ENCODE measurements at regions not wholly inside any gene's neighbourhood (a gene's known extent, or its start where the extent isn't known, plus 50 kb on each side); places are given as distances from the start of the nearest gene placed in this dataset.

DNA sequence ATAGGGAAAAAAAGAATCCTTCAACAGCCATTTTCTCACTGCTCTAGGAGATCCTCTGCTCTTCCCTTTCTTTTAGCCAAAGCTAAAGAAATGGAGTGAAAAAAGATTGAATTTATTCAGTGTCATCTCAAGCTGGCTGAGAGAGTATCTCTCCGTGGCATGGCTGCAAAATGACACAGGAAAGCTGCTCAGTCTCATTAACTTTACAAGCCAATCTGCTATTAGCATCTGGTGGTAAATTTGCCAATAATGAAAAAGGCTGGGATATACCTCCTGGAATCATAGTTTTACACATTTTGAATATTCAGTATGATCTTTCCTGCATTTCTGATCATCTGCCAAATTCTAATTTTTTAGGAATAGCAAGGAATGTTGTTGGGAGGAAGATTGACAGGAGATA is 176.8 kb upstream of the CHRM3 start:
- no peak overlapping the region for H3K27ac Mint-ChIP-seq
- H3K36me3 Mint-ChIP-seq = no peaks in the 10 kb centered on the region
- no peak overlapping the region for H3K4me3 Mint-ChIP-seq
- DNase-seq (ENCODE audit: low spot score in 2 of 2) (no peak), ATAC-seq (no peak)
- peaks cover 9% of the 10 kb centered on the region for H3K9me3 Mint-ChIP-seq
- no peaks in the 10 kb centered on the region for H3K4me1 Mint-ChIP-seq

DNA sequence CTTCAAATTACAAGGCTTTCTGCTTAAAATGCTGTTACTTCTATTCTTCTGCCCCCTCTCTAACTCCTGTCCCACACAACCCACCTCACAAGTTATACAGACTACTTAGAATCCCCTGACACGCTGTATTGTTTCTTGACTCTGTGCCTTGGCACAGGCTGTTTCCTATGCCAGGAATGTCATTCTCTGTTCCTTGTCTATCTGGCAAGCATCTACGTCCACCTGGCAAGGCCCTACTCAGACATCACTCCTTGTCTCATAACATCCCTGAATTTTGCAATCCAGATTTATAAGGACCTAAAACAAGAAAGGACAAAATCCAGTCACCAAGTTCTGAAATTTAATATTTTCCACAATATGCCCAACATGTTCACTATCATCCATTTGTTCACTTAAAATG is 182.0 kb upstream of the CHRM3 start:
- ATAC-seq (no peak), DNase-seq (ENCODE audit: low spot score in 2 of 2) (no peak)
- Mint-ChIP-seq H3K36me3 (no peaks in the 10 kb centered on the region), H3K4me1 (no peaks in the 10 kb centered on the region), H3K4me3 (no peak overlapping the region), H3K9me3 (peaks cover 12% of the 10 kb centered on the region), H3K27ac (no peak overlapping the region)

DNA sequence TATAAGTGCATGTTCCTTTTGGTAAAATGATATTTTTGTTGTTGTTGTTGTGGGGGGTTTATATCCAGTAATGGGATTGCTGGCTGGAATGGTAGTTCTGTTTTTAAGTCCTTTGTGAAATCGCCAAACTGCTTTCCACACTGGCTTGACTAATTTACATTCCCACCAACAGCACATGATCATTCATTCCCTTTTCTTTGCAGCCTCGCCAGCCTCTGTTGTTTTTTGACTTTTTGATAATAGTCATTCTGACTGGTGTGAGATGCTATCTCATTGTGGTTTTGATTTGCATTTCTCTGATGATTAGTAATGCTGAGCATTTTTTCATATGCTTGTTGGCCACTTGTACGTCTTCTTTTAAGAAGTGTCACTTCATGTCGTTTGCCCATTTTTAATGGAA is 188.5 kb upstream of the CHRM3 start:
- Mint-ChIP-seq H3K27ac (no peak overlapping the region), H3K4me3 (no peak overlapping the region), H3K4me1 (no peaks in the 10 kb centered on the region), H3K36me3 (no peaks in the 10 kb centered on the region), H3K9me3 (peaks cover 3% of the 10 kb centered on the region)
- DNase-seq (ENCODE audit: low spot score in 2 of 2) = no peak
- no peak for ATAC-seq

DNA sequence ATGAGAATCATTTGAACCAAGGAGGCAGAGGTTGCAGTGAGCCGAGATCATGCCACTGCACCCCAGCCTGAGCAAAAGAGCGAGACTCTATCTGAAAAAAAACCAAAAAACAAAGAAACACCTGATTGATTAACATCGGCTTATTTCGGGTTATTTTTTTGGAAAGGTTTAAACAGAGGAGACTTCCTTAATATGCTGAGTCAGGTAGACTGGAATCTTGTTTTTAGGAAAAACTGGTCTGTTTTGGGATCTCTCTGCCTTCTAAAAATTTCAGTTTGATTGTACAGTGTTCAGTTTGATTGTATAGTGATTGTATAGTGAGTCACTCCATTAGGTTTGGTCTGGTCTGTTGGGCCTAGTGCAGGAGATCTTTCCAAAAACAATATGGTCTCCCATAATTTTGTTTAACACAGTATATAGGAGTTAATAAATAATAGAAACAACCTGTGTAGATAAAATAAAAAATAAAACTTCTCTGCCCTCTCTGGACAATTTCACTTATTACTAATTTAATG is 196.3 kb upstream of the CHRM3 start:
- no peak overlapping the region for H3K4me3 Mint-ChIP-seq
- ATAC-seq (no peak), DNase-seq (ENCODE audit: low spot score in 2 of 2) (no peak)
- no peaks in the 10 kb centered on the region for H3K4me1 Mint-ChIP-seq
- H3K9me3 Mint-ChIP-seq = peaks cover 8% of the 10 kb centered on the region
- no peak overlapping the region for H3K27ac Mint-ChIP-seq
- H3K36me3 Mint-ChIP-seq = no peaks in the 10 kb centered on the region

DNA sequence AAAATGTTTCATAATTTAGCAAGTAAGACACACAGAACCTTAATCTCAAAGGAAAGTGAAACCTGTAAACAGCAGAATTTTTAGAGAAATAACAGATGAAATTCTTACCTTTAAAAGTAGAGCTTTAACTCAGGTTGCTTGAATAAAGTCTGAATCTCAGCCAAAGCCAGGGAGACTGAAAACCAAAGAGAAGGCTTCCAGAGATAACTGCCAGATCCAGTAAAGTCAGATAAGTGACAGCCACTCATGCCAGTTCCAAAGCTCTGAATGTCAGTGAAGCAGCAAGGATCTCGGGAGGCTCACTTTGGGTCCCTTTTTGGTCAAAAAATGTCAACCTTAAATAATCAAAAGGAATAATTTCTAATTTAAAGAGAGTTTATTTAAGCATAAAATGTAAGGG is 199.9 kb upstream of the CHRM3 start:
- Mint-ChIP-seq H3K4me3 (no peak overlapping the region), H3K27ac (no peak overlapping the region), H3K9me3 (peaks cover 8% of the 10 kb centered on the region), H3K4me1 (no peaks in the 10 kb centered on the region), H3K36me3 (no peaks in the 10 kb centered on the region)
- no peak for DNase-seq (ENCODE audit: low spot score in 2 of 2)
- no peak for ATAC-seq

DNA sequence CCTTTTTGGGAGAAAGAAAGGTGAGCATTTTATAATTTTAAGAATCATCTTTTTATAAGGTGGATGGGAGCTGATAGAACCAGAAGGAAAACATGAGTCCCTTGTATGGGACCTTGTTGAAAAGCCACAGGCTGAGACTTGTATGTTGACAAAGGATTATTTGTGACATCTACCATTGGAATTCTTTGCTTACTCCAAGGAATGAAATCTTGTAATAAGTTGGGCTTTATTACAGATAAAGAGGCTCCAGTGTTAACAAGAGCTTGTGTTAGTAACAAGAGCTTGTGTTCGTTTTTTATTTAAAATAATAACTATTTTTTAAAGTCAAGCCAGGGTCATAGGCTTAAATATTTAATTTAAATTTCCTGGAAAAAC is 201.1 kb upstream of the CHRM3 start:
- ATAC-seq (no peak), DNase-seq (ENCODE audit: low spot score in 2 of 2) (no peak)
- Mint-ChIP-seq H3K36me3 (no peaks in the 10 kb centered on the region), H3K27ac (no peak overlapping the region), H3K4me3 (no peak overlapping the region), H3K9me3 (peaks cover 12% of the 10 kb centered on the region), H3K4me1 (no peaks in the 10 kb centered on the region)

DNA sequence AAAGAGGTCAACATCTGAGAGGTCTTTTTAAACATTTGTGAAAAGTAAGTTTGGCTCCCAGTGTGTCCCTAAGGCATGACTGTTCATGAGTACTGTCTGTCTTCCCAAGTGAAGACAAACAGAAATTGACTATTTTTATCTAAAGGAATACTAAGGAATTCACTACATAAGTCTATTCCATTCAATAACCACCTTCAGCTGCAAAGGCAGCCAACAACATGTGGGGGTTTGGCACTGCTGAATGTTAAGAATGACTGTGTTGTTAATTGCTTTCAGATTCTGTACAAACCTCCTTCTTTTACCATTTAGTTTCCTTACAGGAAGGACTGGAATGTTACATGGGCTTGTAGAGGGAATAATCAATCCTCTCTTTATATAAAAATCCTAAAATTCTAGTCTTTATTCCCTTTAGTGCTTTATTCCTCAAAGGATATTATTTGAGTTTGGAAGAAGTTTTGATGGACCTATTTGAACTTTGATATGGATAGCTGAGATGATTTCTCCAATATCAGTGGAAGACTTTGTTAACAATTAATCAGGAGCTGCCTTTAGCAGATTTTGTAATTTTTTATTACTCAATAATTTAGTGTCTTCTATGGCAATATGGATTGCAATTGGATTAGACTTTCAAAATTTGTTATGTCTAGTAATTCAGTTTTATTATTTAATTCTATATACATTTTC is 201.7 kb upstream of the CHRM3 start:
- H3K36me3 Mint-ChIP-seq = no peaks in the 10 kb centered on the region
- peaks cover 12% of the 10 kb centered on the region for H3K9me3 Mint-ChIP-seq
- H3K27ac Mint-ChIP-seq = no peak overlapping the region
- no peak for DNase-seq (ENCODE audit: low spot score in 2 of 2)
- ATAC-seq = no peak
- H3K4me3 Mint-ChIP-seq = no peak overlapping the region
- H3K4me1 Mint-ChIP-seq = no peaks in the 10 kb centered on the region

DNA sequence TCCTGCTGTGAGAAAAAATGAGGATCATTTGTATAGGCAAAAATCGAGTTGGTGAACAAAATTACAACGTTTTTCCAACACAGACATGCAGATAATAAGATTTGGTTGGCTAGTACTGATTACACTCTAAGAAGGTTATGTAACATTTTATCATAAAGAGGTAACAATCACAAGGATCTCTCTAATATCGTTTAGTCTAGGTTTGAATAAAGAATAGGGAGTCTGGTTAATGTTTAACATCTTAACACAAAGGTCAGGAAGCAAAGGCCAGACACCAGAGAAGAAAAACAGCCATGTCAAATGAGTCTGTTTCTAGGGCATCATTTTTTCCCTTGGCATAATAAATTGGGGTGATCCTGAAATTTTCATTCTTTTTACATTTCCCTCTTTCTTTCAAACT is 207.4 kb upstream of the CHRM3 start:
- no peak overlapping the region for H3K27ac Mint-ChIP-seq
- H3K9me3 Mint-ChIP-seq = peaks cover 4% of the 10 kb centered on the region
- H3K36me3 Mint-ChIP-seq = no peaks in the 10 kb centered on the region
- no peak overlapping the region for H3K4me3 Mint-ChIP-seq
- DNase-seq (ENCODE audit: low spot score in 2 of 2) (no peak), ATAC-seq (no peak)
- no peaks in the 10 kb centered on the region for H3K4me1 Mint-ChIP-seq

DNA sequence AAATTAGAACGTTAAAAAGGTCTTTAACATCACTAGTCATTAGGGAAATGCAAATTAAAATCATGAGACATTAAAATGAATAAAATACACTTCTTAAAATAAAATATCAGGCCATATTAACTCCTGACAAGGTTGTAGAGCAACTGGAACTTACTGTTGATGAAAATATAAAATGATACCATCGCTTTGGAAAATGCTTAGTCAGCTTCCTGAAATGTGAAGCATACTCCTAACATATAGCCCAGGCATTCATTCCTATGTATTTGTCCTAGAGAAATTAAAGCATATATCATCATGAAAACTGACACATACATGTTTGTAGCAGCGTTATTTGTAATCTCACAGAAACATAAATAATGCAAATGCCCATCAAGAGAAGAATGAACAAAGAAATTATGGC is 211.5 kb upstream of the CHRM3 start:
- Mint-ChIP-seq H3K36me3 (no peaks in the 10 kb centered on the region), H3K4me1 (no peaks in the 10 kb centered on the region), H3K4me3 (no peak overlapping the region), H3K27ac (no peak overlapping the region), H3K9me3 (peaks cover 3% of the 10 kb centered on the region)
- no peak for ATAC-seq
- no peak for DNase-seq (ENCODE audit: low spot score in 2 of 2)

DNA sequence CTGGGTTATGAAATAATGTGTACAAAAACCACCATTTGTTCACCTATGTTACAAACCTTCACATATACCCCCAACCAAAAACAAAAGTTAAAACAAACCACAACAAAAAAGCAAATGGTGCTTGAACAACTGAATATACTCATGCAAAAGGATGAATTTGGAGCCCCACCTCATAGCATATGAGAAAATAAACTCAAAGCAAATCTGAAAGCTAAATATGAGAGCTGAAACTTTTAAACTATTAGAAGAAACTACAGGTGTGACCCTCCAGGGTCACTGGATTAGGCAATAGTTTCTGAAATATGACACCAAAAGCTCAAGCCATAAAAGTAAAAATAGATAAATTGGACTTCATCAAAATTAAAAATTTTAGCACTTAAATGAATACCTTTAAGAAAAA is 215.5 kb upstream of the CHRM3 start:
- DNase-seq (ENCODE audit: low spot score in 2 of 2) (no peak), ATAC-seq (no peak)
- Mint-ChIP-seq H3K36me3 (no peaks in the 10 kb centered on the region), H3K4me1 (no peaks in the 10 kb centered on the region), H3K4me3 (no peak overlapping the region), H3K9me3 (peaks cover 3% of the 10 kb centered on the region), H3K27ac (no peak overlapping the region)

DNA sequence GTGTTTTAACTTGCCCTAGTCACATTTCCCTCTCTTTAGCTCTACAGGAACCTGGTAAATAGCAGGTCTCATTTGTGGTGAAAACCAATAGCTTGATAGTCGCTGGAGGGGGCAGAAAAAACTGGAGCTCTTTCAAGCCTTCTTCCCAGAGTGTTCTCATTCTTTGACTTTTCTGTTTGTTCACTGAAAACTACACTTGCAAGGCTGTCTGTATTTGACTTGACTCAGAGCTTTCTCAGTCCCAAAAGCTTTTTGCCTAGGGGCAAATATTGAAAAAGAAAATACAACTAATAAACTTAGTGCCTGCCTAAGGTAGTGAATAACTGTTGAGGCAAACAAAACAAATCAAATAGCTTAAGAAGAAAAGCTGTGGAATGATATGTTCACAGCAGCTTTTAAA is 217.1 kb upstream of the CHRM3 start:
- DNase-seq (ENCODE audit: low spot score in 2 of 2) = no peak
- no peaks in the 10 kb centered on the region for H3K4me1 Mint-ChIP-seq
- no peaks in the 10 kb centered on the region for H3K36me3 Mint-ChIP-seq
- no peak overlapping the region for H3K4me3 Mint-ChIP-seq
- no peak for ATAC-seq
- H3K27ac Mint-ChIP-seq = no peak overlapping the region
- H3K9me3 Mint-ChIP-seq = peaks cover 3% of the 10 kb centered on the region

DNA sequence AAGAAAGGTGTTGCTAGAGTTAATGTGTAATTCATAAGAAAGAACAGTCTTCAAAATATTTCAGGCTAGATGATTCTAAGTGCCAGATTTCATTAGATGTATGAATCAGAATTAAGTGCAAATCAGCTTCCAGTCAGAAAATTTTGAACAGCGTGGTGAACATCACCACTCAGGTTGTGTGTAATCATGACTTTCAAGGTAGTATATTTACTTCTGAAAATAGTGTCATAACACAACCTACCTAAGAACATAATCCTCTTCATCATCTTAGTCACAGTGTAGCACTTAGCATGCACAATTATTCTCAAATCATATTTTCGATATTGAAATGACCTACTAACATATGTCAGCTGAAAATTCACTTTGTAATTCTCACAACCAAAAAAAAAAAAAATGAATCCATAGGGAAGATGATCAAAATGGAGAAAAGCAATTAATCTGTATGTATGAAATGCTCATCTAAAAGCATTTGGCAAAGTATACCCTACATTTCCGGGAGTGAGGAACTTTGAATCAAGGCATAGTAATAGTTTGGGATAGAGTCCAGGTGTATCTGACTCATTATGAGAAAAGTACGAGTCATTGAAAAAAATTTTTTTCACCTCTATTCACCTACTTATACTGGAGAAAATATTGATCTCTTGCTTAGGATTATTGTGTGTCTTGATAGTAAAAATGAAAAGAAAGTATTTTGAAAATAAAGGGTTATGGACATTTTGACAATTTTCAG is 221.8 kb upstream of the CHRM3 start:
- DNase-seq (ENCODE audit: low spot score in 2 of 2) = no peak
- Mint-ChIP-seq H3K9me3 (no peaks in the 10 kb centered on the region), H3K4me1 (no peaks in the 10 kb centered on the region), H3K36me3 (no peaks in the 10 kb centered on the region), H3K4me3 (no peak overlapping the region), H3K27ac (no peak overlapping the region)
- no peak for ATAC-seq

DNA sequence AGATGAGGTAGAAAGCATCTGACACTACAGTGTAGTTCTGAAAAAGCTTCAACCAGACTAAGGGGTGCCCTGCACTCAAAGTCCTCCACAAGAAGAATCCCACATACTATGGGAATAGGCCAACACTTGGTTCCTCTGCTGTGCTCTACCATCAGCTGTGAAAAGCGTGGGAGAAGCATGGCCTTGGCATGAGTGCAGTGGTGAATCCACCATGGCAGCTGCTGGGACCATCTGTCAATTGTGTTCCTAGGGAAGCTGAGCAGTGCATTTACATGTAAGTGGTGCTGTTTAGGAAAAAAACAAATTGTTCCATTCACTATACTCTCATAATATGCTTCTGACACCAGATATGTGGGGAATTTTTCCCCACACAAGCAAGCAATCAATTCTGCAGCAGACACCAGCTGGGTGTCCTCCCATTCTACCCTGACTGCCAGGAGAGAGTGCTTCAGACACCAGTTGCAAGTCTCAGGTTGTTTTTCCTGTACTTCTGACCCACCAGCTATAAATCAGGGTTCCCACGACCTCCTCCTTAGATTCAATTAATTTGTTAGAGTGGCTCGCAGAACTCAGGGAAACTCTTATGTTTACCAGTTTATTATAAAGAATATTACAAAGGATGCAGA is 230.8 kb upstream of the CHRM3 start:
- ATAC-seq (no peak), DNase-seq (ENCODE audit: low spot score in 2 of 2) (no peak)
- H3K9me3 Mint-ChIP-seq = peaks cover 4% of the 10 kb centered on the region
- no peaks in the 10 kb centered on the region for H3K36me3 Mint-ChIP-seq
- H3K4me3 Mint-ChIP-seq = no peak overlapping the region
- no peak overlapping the region for H3K27ac Mint-ChIP-seq
- H3K4me1 Mint-ChIP-seq = no peaks in the 10 kb centered on the region

DNA sequence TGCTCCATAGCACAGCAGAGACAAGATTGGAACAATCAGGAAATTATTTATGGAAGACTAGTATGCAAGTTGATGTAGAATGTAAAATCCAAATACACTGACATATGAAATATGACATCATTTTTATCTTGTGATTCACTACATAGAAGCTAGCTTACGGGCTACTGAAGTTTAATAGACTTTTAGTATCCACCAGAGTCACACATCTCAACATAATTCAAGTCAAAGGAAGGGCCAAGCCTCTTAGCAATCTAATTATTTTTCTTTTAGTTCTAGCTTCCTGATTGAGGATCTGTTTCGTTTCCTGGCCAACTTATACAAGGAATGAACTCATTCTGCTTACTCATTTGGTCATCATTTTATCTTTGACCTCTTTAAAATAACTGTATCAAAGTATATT is 234.4 kb upstream of the CHRM3 start:
- Mint-ChIP-seq H3K4me1 (no peaks in the 10 kb centered on the region), H3K9me3 (peaks cover 4% of the 10 kb centered on the region), H3K4me3 (no peak overlapping the region), H3K36me3 (no peaks in the 10 kb centered on the region), H3K27ac (no peak overlapping the region)
- ATAC-seq (no peak), DNase-seq (ENCODE audit: low spot score in 2 of 2) (no peak)

DNA sequence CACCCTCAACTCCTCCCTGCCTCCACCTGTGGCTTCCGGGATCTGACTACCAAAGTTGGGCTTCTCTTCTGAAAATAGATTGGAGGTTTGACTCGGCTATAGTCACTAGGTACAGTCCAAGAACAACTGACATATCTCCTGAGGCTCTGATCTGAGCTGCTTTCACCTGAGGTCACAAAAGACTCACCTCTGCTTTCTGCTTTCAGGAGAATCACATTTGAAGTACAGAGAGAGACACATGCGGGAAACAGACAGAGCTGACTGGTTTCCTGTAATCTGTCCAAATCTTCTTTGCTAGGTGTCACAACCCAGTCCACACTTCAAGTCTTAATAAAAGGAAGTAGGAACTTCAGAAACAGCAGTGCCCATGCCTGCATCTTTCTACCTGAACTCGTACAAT is 245.4 kb upstream of the CHRM3 start:
- Mint-ChIP-seq H3K27ac (no peak overlapping the region), H3K4me3 (no peak overlapping the region), H3K4me1 (no peaks in the 10 kb centered on the region), H3K36me3 (no peaks in the 10 kb centered on the region), H3K9me3 (peaks cover 8% of the 10 kb centered on the region)
- no peak for ATAC-seq
- no peak for DNase-seq (ENCODE audit: low spot score in 2 of 2)

DNA sequence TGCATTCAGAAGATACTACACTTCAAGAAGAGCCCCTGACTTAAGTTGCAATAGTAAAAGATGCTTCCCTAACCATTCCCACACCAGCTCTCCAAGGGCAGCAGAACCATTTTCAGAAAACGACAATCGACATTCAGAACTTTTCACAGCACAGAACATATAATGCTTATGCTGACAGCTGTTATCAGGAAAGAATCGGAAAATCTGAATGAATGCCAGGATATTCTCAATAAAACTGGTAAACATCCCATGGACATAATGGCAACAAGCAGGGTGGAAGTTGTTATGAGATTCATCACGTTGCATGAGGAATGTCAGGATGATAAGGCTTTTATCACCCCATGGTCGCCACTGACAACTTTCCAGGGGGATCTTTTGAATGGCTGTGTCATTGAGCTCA is 246.6 kb upstream of the CHRM3 start:
- H3K4me3 Mint-ChIP-seq = no peak overlapping the region

More for the DNA sequence above, 246.6 kb upstream of the CHRM3 start:
- no peak for DNase-seq (ENCODE audit: low spot score in 2 of 2)
- H3K27ac Mint-ChIP-seq = no peak overlapping the region
- peaks cover 13% of the 10 kb centered on the region for H3K9me3 Mint-ChIP-seq
- no peaks in the 10 kb centered on the region for H3K4me1 Mint-ChIP-seq
- no peak for ATAC-seq
- no peaks in the 10 kb centered on the region for H3K36me3 Mint-ChIP-seq

Measured in stimulated activated effector memory CD8-positive, alpha-beta T cell treated with anti-CD3 and anti-CD28 coated beads, Interleukin-12 subunit alpha, Interleukin-12 subunit beta, amount 100 ng/mL, for 72 hours (primary cell).